T-cell (primary cell): ENCODE measurements at regions not wholly inside any gene's neighbourhood (a gene's known extent, or its start where the extent isn't known, plus 50 kb on each side); places are given as distances from the start of the nearest gene placed in this dataset.

Source experiments
- ATAC-seq, 4 experiments: fragments of 200-7000 bp in 3 of 4; fragments of 150-1000 bp in 1 of 4; cut with Tn5 transposase; replicated peaks in 1 of 4; 1 replicate in 3 of 4; 2 replicates in 1 of 4; pipeline ENCODE4 v1.10.0; 2021; ENCODE audit warnings: moderate library complexity in 3 of 4, mild to moderate bottlenecking in 2 of 4, moderate number of reproducible peaks in 1 of 4
- CTCF ChIA-PET, 2 donors: fragments of 300-600 bp; sonication (Branson Sonifier 250); formaldehyde crosslinking; loops; one replicate each; lab custom pipeline; 2022; ENCODE audit warnings: antibody characterized with exemption in 2 of 2; lab: Charles Lee
- POLR2A ChIA-PET, 2 donors: fragments of 300-600 bp; sonication (Branson Sonifier 250); formaldehyde crosslinking; loops; one replicate each; lab custom pipeline; 2022; ENCODE audit warnings: antibody characterized with exemption in 2 of 2; lab: Charles Lee
- DNase-seq, 35 experiments: peaks; one replicate each; pipeline versions ENCODE4 v3.0.0 to v3.0.0-alpha.2; 2013 to 2023
- H3K27ac ChIP-seq: one replicate; pipeline ENCODE4 v1.5.1; 2013; ENCODE audit warnings: low read length
- H3K27me3 ChIP-seq, 2 experiments: replicated peaks in 1 of 2; 1 replicate in 1 of 2; 2 replicates in 1 of 2; pipeline versions ENCODE4 v1.6.1 to v1.7.0; 2013; ENCODE audit warnings: low read length in 1 of 2, mixed read lengths in 1 of 2; ENCODE audit not compliant: control insufficient read depth in 2 of 2, insufficient read depth in 2 of 2; ENCODE audit errors: extremely low read depth in 1 of 2
- H3K36me3 ChIP-seq, 2 donors: 1 replicate in 1 of 2; 2 replicates in 1 of 2; pipeline versions ENCODE4 v1.6.1 to v1.7.0; 2013; ENCODE audit warnings: low read length in 1 of 2; ENCODE audit not compliant: control insufficient read depth in 2 of 2, insufficient read depth in 1 of 2; ENCODE audit errors: extremely low read depth in 1 of 2
- H3K4me1 ChIP-seq, 2 experiments: 1 replicate in 1 of 2; 2 replicates in 1 of 2; pipeline versions ENCODE4 v1.6.1 to v1.7.0; 2013; ENCODE audit warnings: low read length in 2 of 2, mixed read lengths in 1 of 2; ENCODE audit not compliant: insufficient read depth in 2 of 2, control insufficient read depth in 1 of 2; ENCODE audit errors: extremely low read depth in 1 of 2
- H3K4me3 ChIP-seq, 2 donors: 1 replicate in 1 of 2; 2 replicates in 1 of 2; pipeline versions ENCODE4 v1.5.1 to v1.7.0; 2013; ENCODE audit warnings: mild to moderate bottlenecking in 2 of 2, low read length in 1 of 2, moderate library complexity in 1 of 2; ENCODE audit not compliant: control insufficient read depth in 1 of 2; ENCODE audit errors: extremely low read depth in 1 of 2
- H3K9me3 ChIP-seq: 2 replicates; pipeline ENCODE4 v1.7.0; 2013
- H3K27ac Mint-ChIP-seq, 2 donors: one replicate each; pipeline ENCODE4 v1.8.0; 2020 to 2021; ENCODE audit warnings: mild to moderate bottlenecking in 2 of 2, mixed read lengths in 2 of 2
- H3K27me3 Mint-ChIP-seq, 2 donors: one replicate each; pipeline ENCODE4 v1.8.0; 2021 to 2022; ENCODE audit warnings: mixed read lengths in 2 of 2
- H3K36me3 Mint-ChIP-seq: one replicate; pipeline ENCODE4 v1.8.0; 2021; ENCODE audit warnings: mixed read lengths
- H3K4me1 Mint-ChIP-seq, 3 donors: one replicate each; pipeline ENCODE4 v1.8.0; 2020 to 2022; ENCODE audit warnings: mixed read lengths in 3 of 3, mild to moderate bottlenecking in 1 of 3
- H3K4me3 Mint-ChIP-seq, 3 donors: one replicate each; pipeline ENCODE4 v1.8.0; 2020 to 2022; ENCODE audit warnings: mild to moderate bottlenecking in 3 of 3, mixed read lengths in 3 of 3, moderate library complexity in 3 of 3
- H3K9me3 Mint-ChIP-seq, 3 donors: one replicate each; pipeline ENCODE4 v1.8.0; 2020 to 2022; ENCODE audit warnings: mixed read lengths in 3 of 3
- WGBS: methylation state at CpG from one replicate; pipeline ENCODE4 v1.1.5; 2013; ENCODE audit warnings: missing lambda C conversion rate; ENCODE audit not compliant: insufficient coverage; 5-methylcytosine and 5-hydroxymethylcytosine counted together

GRCh38 chr16:35176449-35176848 is 1717.0 kb downstream of the TP53TG3F start:
- H3K4me1 ChIP-seq, result no peaks in the 10 kb centered on the region
- H3K9me3 ChIP-seq, result peaks cover 2% of the 10 kb centered on the region
- 61% methylated on average over 5 of the region's 5 CpGs for WGBS
- H3K36me3 ChIP-seq, result no peaks in the 10 kb centered on the region
- no peaks in the 10 kb centered on the region for H3K4me1 Mint-ChIP-seq
- H3K27ac ChIP-seq, result no peak overlapping the region
- ChIA-PET CTCF (no interaction called here), POLR2A (no interaction called here)
- ATAC-seq (no peak), DNase-seq (no peak)
- H3K27ac Mint-ChIP-seq, result no peak overlapping the region
- no peaks in the 10 kb centered on the region for H3K36me3 Mint-ChIP-seq
- no peaks in the 10 kb centered on the region for H3K27me3 ChIP-seq
- H3K9me3 Mint-ChIP-seq, result peaks cover 9 to 22% (median 19%) of the 10 kb centered on the region in 3 donors
- H3K4me3 ChIP-seq, result no peak overlapping the region
- no peaks in the 10 kb centered on the region for H3K27me3 Mint-ChIP-seq
- H3K4me3 Mint-ChIP-seq, result no peak overlapping the region

GRCh38 chr16:35177851-35178250 is 1718.4 kb downstream of the TP53TG3F start:
- no peaks in the 10 kb centered on the region for H3K27me3 Mint-ChIP-seq
- no peak overlapping the region for H3K27ac Mint-ChIP-seq
- Histone ChIP-seq H3K27me3 (no peaks in the 10 kb centered on the region), H3K36me3 (no peaks in the 10 kb centered on the region), H3K4me1 (no peaks in the 10 kb centered on the region), H3K27ac (no peak overlapping the region), H3K4me3 (no peak overlapping the region), H3K9me3 (no peaks in the 10 kb centered on the region)
- ATAC-seq (no peak), DNase-seq (no peak)
- H3K36me3 Mint-ChIP-seq, result no peaks in the 10 kb centered on the region
- CTCF ChIA-PET, result no interaction called here
- no peak overlapping the region for H3K4me3 Mint-ChIP-seq
- no peaks in the 10 kb centered on the region for H3K4me1 Mint-ChIP-seq
- POLR2A ChIA-PET, result no interaction called here
- peaks cover 6 to 23% (median 13%) of the 10 kb centered on the region in 3 donors for H3K9me3 Mint-ChIP-seq
- no CpG with 5 or more reads among the region's 2 CpGs for WGBS

- no peaks in the 10 kb centered on the region for H3K9me3 ChIP-seq
- POLR2A ChIA-PET, result no interaction called here
- no peaks in the 10 kb centered on the region for H3K4me1 ChIP-seq
- no peak overlapping the region for H3K4me3 ChIP-seq
- WGBS, result 83% methylated on average over 1 of the region's 2 CpGs
- peaks cover 0 to 4% of the 10 kb centered on the region in 2 experiments for H3K27me3 ChIP-seq
- no peaks in the 10 kb centered on the region for H3K36me3 ChIP-seq
- Mint-ChIP-seq H3K4me1 (no peaks in the 10 kb centered on the region), H3K36me3 (no peaks in the 10 kb centered on the region), H3K4me3 (no peak overlapping the region), H3K27me3 (no peaks in the 10 kb centered on the region), H3K27ac (no peak overlapping the region), H3K9me3 (peaks cover 12 to 28% (median 12%) of the 10 kb centered on the region in 3 donors)
- no peak for ATAC-seq
- no peak for DNase-seq
- no peak overlapping the region for H3K27ac ChIP-seq
- CTCF ChIA-PET, result no interaction called here
Measured at GRCh38 chr16:35180970-35181369, 1721.6 kb downstream of the TP53TG3F start.

DNA sequence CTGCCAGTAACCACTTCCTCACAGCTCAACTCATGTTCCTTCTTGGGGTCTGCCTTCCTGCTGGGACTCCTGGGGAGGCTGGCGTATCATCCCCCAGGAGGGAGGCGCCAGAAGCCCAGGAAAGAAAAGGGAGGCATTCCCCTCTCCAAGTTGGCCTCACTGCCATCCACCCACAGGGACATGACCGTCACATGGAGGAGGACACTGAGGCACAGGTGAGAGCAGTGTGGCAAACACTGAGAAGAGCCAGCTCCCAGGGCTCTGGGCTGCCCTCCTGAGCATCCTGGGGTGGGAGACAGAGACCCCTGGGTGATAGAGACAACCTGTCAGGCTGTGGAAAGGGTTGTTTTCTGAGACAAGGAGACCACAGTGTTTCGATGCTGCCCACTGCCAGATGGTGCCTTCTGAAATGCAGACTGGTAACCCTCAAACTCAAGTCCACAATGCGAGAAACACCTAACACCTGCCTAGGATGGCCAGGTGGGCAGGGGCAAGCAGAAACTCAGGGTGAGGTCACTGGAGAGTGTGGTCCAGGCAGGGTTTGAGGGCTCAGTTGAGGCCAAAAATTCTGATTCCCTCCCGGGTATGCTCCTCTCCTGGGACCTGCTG is 1722.1 kb downstream of the TP53TG3F start:
- ChIA-PET CTCF (no interaction called here), POLR2A (no interaction called here)
- ATAC-seq (no peak), DNase-seq (no peak)
- Mint-ChIP-seq H3K4me3 (no peak overlapping the region), H3K9me3 (peaks cover 15 to 28% (median 16%) of the 10 kb centered on the region in 3 donors), H3K4me1 (no peaks in the 10 kb centered on the region), H3K27me3 (no peaks in the 10 kb centered on the region), H3K27ac (no peak overlapping the region), H3K36me3 (no peaks in the 10 kb centered on the region)
- Histone ChIP-seq H3K27me3 (peaks cover 0 to 4% of the 10 kb centered on the region in 2 experiments), H3K27ac (no peak overlapping the region), H3K4me3 (no peak overlapping the region), H3K9me3 (no peaks in the 10 kb centered on the region), H3K36me3 (no peaks in the 10 kb centered on the region), H3K4me1 (no peaks in the 10 kb centered on the region)
- 80% methylated on average over 3 of the region's 6 CpGs for WGBS

- no peaks in the 10 kb centered on the region for H3K9me3 ChIP-seq
- no peak overlapping the region for H3K4me3 ChIP-seq
- no peaks in the 10 kb centered on the region for H3K27me3 Mint-ChIP-seq
- peaks cover 0 to 4% of the 10 kb centered on the region in 2 experiments for H3K27me3 ChIP-seq
- no peaks in the 10 kb centered on the region for H3K4me1 Mint-ChIP-seq
- H3K27ac Mint-ChIP-seq, result no peak overlapping the region
- CTCF ChIA-PET, result no interaction called here
- no peak overlapping the region for H3K4me3 Mint-ChIP-seq
- H3K36me3 Mint-ChIP-seq, result no peaks in the 10 kb centered on the region
- POLR2A ChIA-PET, result no interaction called here
- no peak for ATAC-seq
- H3K36me3 ChIP-seq, result no peaks in the 10 kb centered on the region
- no peak overlapping the region for H3K27ac ChIP-seq
- no peak for DNase-seq
- H3K4me1 ChIP-seq, result no peaks in the 10 kb centered on the region
- peaks cover 16 to 25% (median 21%) of the 10 kb centered on the region in 3 donors for H3K9me3 Mint-ChIP-seq
Measured at GRCh38 chr16:35182043-35182677, 1722.7 kb downstream of the TP53TG3F start.

DNA sequence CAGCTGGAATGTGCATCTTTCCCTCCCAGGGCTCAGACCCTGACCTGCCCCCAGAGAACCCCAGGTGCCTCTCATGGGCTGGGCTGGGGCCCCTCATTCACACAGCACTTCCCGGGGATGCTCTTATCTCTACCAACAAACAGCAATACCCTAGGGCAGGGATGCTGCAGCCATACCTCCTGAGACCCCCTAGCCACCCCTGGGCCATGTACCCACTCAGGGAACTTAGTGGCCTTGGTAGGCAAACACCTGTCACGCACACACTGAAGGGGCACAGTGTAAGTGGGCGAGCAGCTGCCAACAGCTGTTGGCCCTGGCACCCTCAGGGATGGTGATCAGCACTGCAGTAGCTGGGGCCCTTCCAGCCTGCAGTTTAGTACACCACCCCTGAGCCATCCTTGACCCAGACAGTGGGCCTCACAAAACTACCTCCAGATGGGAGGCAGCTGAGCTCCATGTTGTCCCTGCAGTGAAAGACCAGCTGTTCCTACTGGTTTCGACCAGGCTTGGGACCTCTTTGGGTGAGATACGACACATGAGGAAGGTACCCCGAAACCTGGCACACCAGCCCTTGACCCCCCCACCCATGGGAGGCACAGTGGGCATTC is 1723.6 kb downstream of the TP53TG3F start:
- H3K9me3 ChIP-seq, result no peaks in the 10 kb centered on the region
- H3K4me3 Mint-ChIP-seq, result no peak overlapping the region

More for the DNA sequence above, 1723.6 kb downstream of the TP53TG3F start:
- Mint-ChIP-seq H3K9me3 (peaks cover 15 to 23% (median 21%) of the 10 kb centered on the region in 3 donors), H3K27ac (no peak overlapping the region), H3K36me3 (no peaks in the 10 kb centered on the region), H3K27me3 (no peaks in the 10 kb centered on the region), H3K4me1 (no peaks in the 10 kb centered on the region)
- CTCF ChIA-PET, result no interaction called here
- no peak for DNase-seq
- Histone ChIP-seq H3K27ac (no peak overlapping the region), H3K4me3 (no peak overlapping the region), H3K36me3 (no peaks in the 10 kb centered on the region), H3K27me3 (peaks cover 0 to 4% of the 10 kb centered on the region in 2 experiments), H3K4me1 (no peaks in the 10 kb centered on the region)
- WGBS, result 52% methylated on average over 5 of the region's 6 CpGs
- ATAC-seq, result no peak
- POLR2A ChIA-PET, result no interaction called here
